ENCODE measurements at regions not wholly inside any gene's neighbourhood (a gene's known extent, or its start where the extent isn't known, plus 50 kb on each side); places are given as distances from the start of the nearest gene placed in this dataset.

- Mint-ChIP-seq H3K9me3 (ENCODE audit: low read depth) (no peaks in the 10 kb centered on the region), H3K27ac (no peak overlapping the region), H3K27me3 (no peaks in the 10 kb centered on the region), H3K4me1 (ENCODE audit: low read depth) (no peaks in the 10 kb centered on the region), H3K4me3 (ENCODE audit: low read depth) (no peak overlapping the region), H3K36me3 (ENCODE audit: insufficient read depth) (no peaks in the 10 kb centered on the region)
- TF ChIP-seq CTCF (IDR thresholded peaks at IDR 0.05; ENCODE audit: unreplicated experiment) = no peak
- DNase-seq (ENCODE audit: low spot score, unreplicated experiment) = no peak
Measured at GRCh38 chr4:117610706-117611308, 423.5 kb upstream of the NDST3 start.

GRCh38 chr4:117621673-117622072 is 412.6 kb upstream of the NDST3 start:
- Mint-ChIP-seq H3K9me3 (ENCODE audit: low read depth) (peaks cover 12% of the 10 kb centered on the region), H3K36me3 (ENCODE audit: insufficient read depth) (no peaks in the 10 kb centered on the region), H3K4me3 (ENCODE audit: low read depth) (no peak overlapping the region), H3K27me3 (no peaks in the 10 kb centered on the region), H3K27ac (no peak overlapping the region), H3K4me1 (ENCODE audit: low read depth) (peaks cover 2% of the 10 kb centered on the region)
- no peak for DNase-seq (ENCODE audit: low spot score, unreplicated experiment)
- TF ChIP-seq CTCF (IDR thresholded peaks at IDR 0.05; ENCODE audit: unreplicated experiment) = no peak

- Mint-ChIP-seq H3K27ac (no peak overlapping the region), H3K4me1 (ENCODE audit: low read depth) (peaks cover 2% of the 10 kb centered on the region), H3K27me3 (no peaks in the 10 kb centered on the region), H3K9me3 (ENCODE audit: low read depth) (peaks cover 8% of the 10 kb centered on the region), H3K4me3 (ENCODE audit: low read depth) (no peak overlapping the region), H3K36me3 (ENCODE audit: insufficient read depth) (no peaks in the 10 kb centered on the region)
- no peak for TF ChIP-seq CTCF (IDR thresholded peaks at IDR 0.05; ENCODE audit: unreplicated experiment)
- no peak for DNase-seq (ENCODE audit: low spot score, unreplicated experiment)
Measured at GRCh38 chr4:117623326-117623725, 411.0 kb upstream of the NDST3 start.

GRCh38 chr4:117626664-117627063 is 407.6 kb upstream of the NDST3 start:
- Mint-ChIP-seq H3K9me3 (ENCODE audit: low read depth) (peaks cover 11% of the 10 kb centered on the region), H3K4me3 (ENCODE audit: low read depth) (no peak overlapping the region), H3K36me3 (ENCODE audit: insufficient read depth) (no peaks in the 10 kb centered on the region), H3K27ac (no peak overlapping the region), H3K27me3 (no peaks in the 10 kb centered on the region), H3K4me1 (ENCODE audit: low read depth) (peaks cover 2% of the 10 kb centered on the region)
- TF ChIP-seq CTCF (IDR thresholded peaks at IDR 0.05; ENCODE audit: unreplicated experiment) = no peak
- no peak for DNase-seq (ENCODE audit: low spot score, unreplicated experiment)

GRCh38 chr4:117634716-117635115 is 399.6 kb upstream of the NDST3 start:
- H3K27ac Mint-ChIP-seq = no peak overlapping the region
- H3K4me1 Mint-ChIP-seq (ENCODE audit: low read depth) = peaks cover 5% of the 10 kb centered on the region
- no peaks in the 10 kb centered on the region for H3K36me3 Mint-ChIP-seq (ENCODE audit: insufficient read depth)
- no peak for TF ChIP-seq CTCF (IDR thresholded peaks at IDR 0.05; ENCODE audit: unreplicated experiment)
- no peak overlapping the region for H3K4me3 Mint-ChIP-seq (ENCODE audit: low read depth)
- no peaks in the 10 kb centered on the region for H3K27me3 Mint-ChIP-seq
- H3K9me3 Mint-ChIP-seq (ENCODE audit: low read depth) = peaks cover 4% of the 10 kb centered on the region
- no peak for DNase-seq (ENCODE audit: low spot score, unreplicated experiment)
